K562 (cell line): ENCODE measurements at regions not wholly inside any gene's neighbourhood (a gene's known extent, or its start where the extent isn't known, plus 50 kb on each side); places are given as distances from the start of the nearest gene placed in this dataset.

Source experiments
- ATF2 ChIP-seq: sonication (generic); formaldehyde crosslinking; IDR thresholded peaks from 2 replicates; pipeline ENCODE4 v1.8.1; 2022; ENCODE audit warnings: missing genetic modification reagents
- CEBPB ChIP-seq: fragments of 450-650 bp; IDR thresholded peaks from 2 replicates; pipeline ENCODE4 v1.6.1; 2016; ENCODE audit warnings: missing genetic modification characterization, missing compliant biosample characterization
- DPF2 ChIP-seq: fragments of 450-650 bp; IDR thresholded peaks from 2 replicates; pipeline ENCODE4 v1.6.1; 2016
- ELF2 ChIP-seq: fragments of 250-450 bp; sonication (Bioruptor Pico); IDR thresholded peaks from 2 replicates; pipeline ENCODE4 v1.5.0; 2021; ENCODE audit warnings: mild to moderate bottlenecking
- FOXO4 ChIP-seq: fragments of 450-650 bp; formaldehyde crosslinking; IDR thresholded peaks from 2 replicates; pipeline ENCODE4 v1.4.0; 2020; ENCODE audit warnings: mild to moderate bottlenecking, moderate library complexity
- JUN ChIP-seq, 2 experiments: sonication (generic) in 1 of 2; formaldehyde crosslinking in 1 of 2; IDR thresholded peaks; 2 replicates each; pipeline versions ENCODE4 v1.6.1 to v1.8.0; 2012 to 2022; ENCODE audit warnings: borderline replicate concordance in 2 of 2, mild to moderate bottlenecking in 2 of 2, improper control_type of control experiment in 1 of 2, low read depth in 1 of 2, low read length in 1 of 2, missing genetic modification reagents in 1 of 2
- NFE2 ChIP-seq: IDR thresholded peaks from 2 replicates; pipeline ENCODE4 v1.6.1; 2014; ENCODE audit warnings: antibody characterized with exemption, low read depth
- NFIC ChIP-seq: fragments of 450-650 bp; IDR thresholded peaks from 2 replicates; pipeline ENCODE4 v1.6.1; 2017; ENCODE audit warnings: mild to moderate bottlenecking, inconsistent platforms
- NR1H2 ChIP-seq: sonication (generic); formaldehyde crosslinking; IDR thresholded peaks from 2 replicates; pipeline ENCODE4 v1.4.0; 2020; ENCODE audit warnings: mild to moderate bottlenecking, missing genetic modification reagents
- RBFOX2 ChIP-seq: fragments of 200-400 bp; formaldehyde crosslinking; IDR thresholded peaks from 2 replicates; pipeline ENCODE4 v1.6.1; 2017; ENCODE audit warnings: low read depth, mild to moderate bottlenecking, low read length, moderate library complexity
- TBP ChIP-seq: optimal IDR thresholded peaks from 2 replicates; pipeline ENCODE3; 2011; ENCODE audit warnings: low read depth, low read length, improper control_type of control experiment
- TFAP4 ChIP-seq: sonication (generic); formaldehyde crosslinking; IDR thresholded peaks from 2 replicates; pipeline ENCODE4 v1.8.0; 2022; ENCODE audit warnings: missing genetic modification reagents, mild to moderate bottlenecking, moderate library complexity, borderline replicate concordance
- ZBTB33 ChIP-seq: sonication (generic); formaldehyde crosslinking; IDR thresholded peaks from 2 replicates; pipeline ENCODE4 v1.8.1; 2023; ENCODE audit warnings: mild to moderate bottlenecking, missing genetic modification reagents
- ZMIZ1 ChIP-seq, 2 experiments: fragments of 150-350 bp in 1 of 2; IDR thresholded peaks; 2 replicates each; pipeline ENCODE4 v1.6.1; 2012 to 2016; ENCODE audit warnings: low read depth in 2 of 2, low read length in 2 of 2, mild to moderate bottlenecking in 1 of 2, moderate library complexity in 1 of 2
- ZNF561 ChIP-seq: fragments of 450-650 bp; formaldehyde crosslinking; conservative IDR thresholded peaks from 2 replicates; pipeline ENCODE4 v1.4.0; 2020; ENCODE audit warnings: mild to moderate bottlenecking, moderate library complexity
- ZNF76 ChIP-seq: fragments of 250-450 bp; sonication (Bioruptor Pico); IDR thresholded peaks from 2 replicates; pipeline ENCODE4 v1.4.0; 2020; ENCODE audit warnings: mild to moderate bottlenecking, moderate library complexity, borderline replicate concordance
- ZNF766 ChIP-seq: fragments of 200-800 bp; sonication (Bioruptor generic); conservative IDR thresholded peaks from 2 replicates; pipeline ENCODE4 v1.6.1; 2016; ENCODE audit warnings: missing genetic modification characterization, missing compliant biosample characterization
- ZNF77 ChIP-seq: fragments of 250-450 bp; sonication (Bioruptor Pico); IDR thresholded peaks from 2 replicates; pipeline ENCODE4 v1.5.0; 2020

GRCh38 chr5:135133698-135134515 lies 99.9 kb upstream of the PITX1 start (continued):
- no peak for TF ChIP-seq ATF2 (CRISPR knock-in tag)
- peak; percentile 95 for TF ChIP-seq ZBTB33 (CRISPR knock-in tag)
- no peak for TF ChIP-seq TBP
- no peak for TF ChIP-seq ZNF561
- TF ChIP-seq NFIC = peak; percentile 99
- peak; percentile 97 for TF ChIP-seq TFAP4
- TF ChIP-seq FOXO4 (CRISPR knock-in tag) = no peak
- TF ChIP-seq CEBPB = no peak; the same call in 1 of the 2 replicates
- TF ChIP-seq RBFOX2 = peak; percentile 65
- peak; percentile 84 for TF ChIP-seq JUN (IDR thresholded peaks at IDR 0.05; ENCODE audit: borderline replicate concordance, low read depth, low read length)
- TF ChIP-seq JUN (CRISPR knock-in tag; IDR thresholded peaks at IDR 0.05; ENCODE audit: borderline replicate concordance) = peak; percentile 53; the same call in 1 of the 2 replicates
- no peak for TF ChIP-seq ZNF77 (CRISPR knock-in tag)
- TF ChIP-seq ZMIZ1 (IDR thresholded peaks at IDR 0.05; ENCODE audit: low read depth in 2 of 2, low read length in 2 of 2) = peak in 1 of 2 experiments; percentile 99; a peak in 2 of 4 replicates
- TF ChIP-seq ZNF766 (CRISPR knock-in tag) = peak; percentile 97
- TF ChIP-seq DPF2 = peak; percentile 100
- TF ChIP-seq ELF2 (CRISPR knock-in tag) = peak; percentile 58; the same call in 1 of the 2 replicates
- TF ChIP-seq NR1H2 (CRISPR knock-in tag) = peak; percentile 78; the same call in 1 of the 2 replicates
- TF ChIP-seq ZNF76 (CRISPR knock-in tag) = no peak
- TF ChIP-seq NFE2 = peak; percentile 71; the same call in 1 of the 2 replicates
